ENCODE measurements at regions not wholly inside any gene's neighbourhood (a gene's known extent, or its start where the extent isn't known, plus 50 kb on each side); places are given as distances from the start of the nearest gene placed in this dataset.

- no peak for DNase-seq
- Histone ChIP-seq H3K27me3 (ENCODE audit: low read depth) (no peaks in the 10 kb centered on the region), H3K4me3 (no peak overlapping the region), H3K9me3 (replicated peaks) (peaks cover 42% of the 10 kb centered on the region), H3K27ac (replicated peaks) (no peak overlapping the region), H3K36me3 (no peaks in the 10 kb centered on the region), H3K4me1 (no peaks in the 10 kb centered on the region)
- no peak for TF ChIP-seq CTCF (IDR thresholded peaks at IDR 0.05; ENCODE audit: borderline replicate concordance)
- intact Hi-C loops (cut with micrococcal nuclease) = no loop called here
Observed at GRCh38 chr5:17944046-17944445, 309.8 kb downstream of the TAF11L14 start.

- no peaks in the 10 kb centered on the region for H3K4me1 ChIP-seq
- no peak overlapping the region for H3K4me3 ChIP-seq
- no peak overlapping the region for H3K27ac ChIP-seq (replicated peaks)
- intact Hi-C loops (cut with micrococcal nuclease) = no loop called here
- no peaks in the 10 kb centered on the region for H3K36me3 ChIP-seq
- DNase-seq = no peak
- no peak for TF ChIP-seq CTCF (IDR thresholded peaks at IDR 0.05; ENCODE audit: borderline replicate concordance)
- H3K27me3 ChIP-seq (ENCODE audit: low read depth) = no peaks in the 10 kb centered on the region
- peaks cover 62% of the 10 kb centered on the region for H3K9me3 ChIP-seq (replicated peaks)
Observed at GRCh38 chr5:17947029-17947428, 312.8 kb downstream of the TAF11L14 start.

- no peaks in the 10 kb centered on the region for H3K27me3 ChIP-seq (ENCODE audit: low read depth)
- H3K27ac ChIP-seq (replicated peaks) = no peak overlapping the region
- no peak for DNase-seq
- TF ChIP-seq CTCF (IDR thresholded peaks at IDR 0.05; ENCODE audit: borderline replicate concordance) = no peak
- no peak overlapping the region for H3K4me3 ChIP-seq
- intact Hi-C loops (cut with micrococcal nuclease) = no loop called here
- peaks cover 51% of the 10 kb centered on the region for H3K9me3 ChIP-seq (replicated peaks)
- no peaks in the 10 kb centered on the region for H3K4me1 ChIP-seq
- H3K36me3 ChIP-seq = no peaks in the 10 kb centered on the region
Observed at GRCh38 chr5:17951392-17952169, 317.3 kb downstream of the TAF11L14 start.

GRCh38 chr5:17952231-17952630, 318.0 kb downstream of the TAF11L14 start:
- Histone ChIP-seq H3K4me1 (no peaks in the 10 kb centered on the region), H3K9me3 (replicated peaks) (peaks cover 44% of the 10 kb centered on the region), H3K4me3 (no peak overlapping the region), H3K27me3 (ENCODE audit: low read depth) (no peaks in the 10 kb centered on the region), H3K27ac (replicated peaks) (no peak overlapping the region), H3K36me3 (no peaks in the 10 kb centered on the region)
- no peak for TF ChIP-seq CTCF (IDR thresholded peaks at IDR 0.05; ENCODE audit: borderline replicate concordance)
- intact Hi-C loops (cut with micrococcal nuclease) = no loop called here
- DNase-seq = no peak

- Histone ChIP-seq H3K4me3 (no peak overlapping the region), H3K4me1 (no peaks in the 10 kb centered on the region), H3K27ac (replicated peaks) (no peak overlapping the region), H3K9me3 (replicated peaks) (peaks cover 17% of the 10 kb centered on the region), H3K27me3 (ENCODE audit: low read depth) (no peaks in the 10 kb centered on the region), H3K36me3 (no peaks in the 10 kb centered on the region)
- TF ChIP-seq CTCF (IDR thresholded peaks at IDR 0.05; ENCODE audit: borderline replicate concordance) = no peak
- intact Hi-C loops (cut with micrococcal nuclease) = no loop called here
- no peak for DNase-seq
Observed at GRCh38 chr5:17964067-17964466, 329.8 kb downstream of the TAF11L14 start.

Data from left ventricle myocardium inferior (tissue), 1 donor.